ENCODE measurements at regions not wholly inside any gene's neighbourhood (a gene's known extent, or its start where the extent isn't known, plus 50 kb on each side); places are given as distances from the start of the nearest gene placed in this dataset.
A peak's percentile ranks its signal among the peaks of the same experiment; 100 is the strongest.

- DNase-seq: no peak
Observed at GRCh38 chr2:20150110-20150706, 74.7 kb downstream of the SDC1 start.

- no peak for DNase-seq
Observed at GRCh38 chr2:20149703-20150030, 75.3 kb downstream of the SDC1 start.

GRCh38 chr2:20148923-20149702, 75.8 kb downstream of the SDC1 start:
- no peak for DNase-seq

GRCh38 chr2:20148426-20148922, 76.5 kb downstream of the SDC1 start:
- no peak for DNase-seq

- DNase-seq: no peak
Observed at GRCh38 chr2:20147351-20147750, 77.6 kb downstream of the SDC1 start.

GRCh38 chr2:20146401-20146800, 78.5 kb downstream of the SDC1 start:
- no peak for DNase-seq

GRCh38 chr2:20145497-20146193, 79.3 kb downstream of the SDC1 start:
- DNase-seq: peak; percentile 12

- DNase-seq: no peak
Observed at GRCh38 chr2:20144861-20145260, 80.1 kb downstream of the SDC1 start.

- DNase-seq: no peak
Observed at GRCh38 chr2:20144196-20144595, 80.7 kb downstream of the SDC1 start.

GRCh38 chr2:20143263-20143662, 81.7 kb downstream of the SDC1 start:
- no peak for DNase-seq

GRCh38 chr2:20141806-20142205, 83.1 kb downstream of the SDC1 start:
- no peak for DNase-seq

GRCh38 chr2:20141056-20141762, 83.7 kb downstream of the SDC1 start:
- no peak for DNase-seq

GRCh38 chr2:20140321-20141055, 84.4 kb downstream of the SDC1 start:
- no peak for DNase-seq

- no peak for DNase-seq
Observed at GRCh38 chr2:20139407-20140172, 85.3 kb downstream of the SDC1 start.

GRCh38 chr2:20138696-20139095, 86.2 kb downstream of the SDC1 start:
- no peak for DNase-seq

GRCh38 chr2:20137884-20138283, 86.5 kb upstream of the LAPTM4A start:
- DNase-seq: no peak

- no peak for DNase-seq
Observed at GRCh38 chr2:20137131-20137571, 85.7 kb upstream of the LAPTM4A start.

- no peak for DNase-seq
Observed at GRCh38 chr2:20136149-20136548, 84.7 kb upstream of the LAPTM4A start.

- DNase-seq: peak; percentile 52
Observed at GRCh38 chr2:20135631-20136050, 84.2 kb upstream of the LAPTM4A start.

GRCh38 chr2:20132990-20133535, 81.6 kb upstream of the LAPTM4A start:
- DNase-seq: no peak

Data from activated CD4-positive, alpha-beta T cell treated with anti-CD3 and anti-CD28 coated beads, Interleukin-2, amount 50 U/mL, for 16 hours (primary cell).